Activated naive CD4-positive, alpha-beta T cell treated with anti-CD3 and anti-CD28 coated beads, Interleukin-2, amount 50 U/mL, for 24 hours (primary cell): ENCODE measurements at regions not wholly inside any gene's neighbourhood (a gene's known extent, or its start where the extent isn't known, plus 50 kb on each side); places are given as distances from the start of the nearest gene placed in this dataset.
"Not testable (repeated sequence)": the region's sequence is repeated elsewhere in the genome, so short reads cannot be mapped to it uniquely, and the experiment has no call there.

Source experiments
- H3K27ac Mint-ChIP-seq: one replicate; pipeline ENCODE4 v1.8.0; 2021; ENCODE audit warnings: mild to moderate bottlenecking, mixed read lengths
- H3K27me3 Mint-ChIP-seq: one replicate; pipeline ENCODE4 v1.8.0; 2021; ENCODE audit warnings: mixed read lengths
- H3K36me3 Mint-ChIP-seq: one replicate; pipeline ENCODE4 v1.8.0; 2021; ENCODE audit warnings: mixed read lengths
- H3K4me1 Mint-ChIP-seq: one replicate; pipeline ENCODE4 v1.8.0; 2021; ENCODE audit warnings: mixed read lengths
- H3K4me3 Mint-ChIP-seq: one replicate; pipeline ENCODE4 v1.8.0; 2021; ENCODE audit warnings: mild to moderate bottlenecking, mixed read lengths
- H3K9me3 Mint-ChIP-seq: one replicate; pipeline ENCODE4 v1.8.0; 2021; ENCODE audit warnings: mixed read lengths

DNA sequence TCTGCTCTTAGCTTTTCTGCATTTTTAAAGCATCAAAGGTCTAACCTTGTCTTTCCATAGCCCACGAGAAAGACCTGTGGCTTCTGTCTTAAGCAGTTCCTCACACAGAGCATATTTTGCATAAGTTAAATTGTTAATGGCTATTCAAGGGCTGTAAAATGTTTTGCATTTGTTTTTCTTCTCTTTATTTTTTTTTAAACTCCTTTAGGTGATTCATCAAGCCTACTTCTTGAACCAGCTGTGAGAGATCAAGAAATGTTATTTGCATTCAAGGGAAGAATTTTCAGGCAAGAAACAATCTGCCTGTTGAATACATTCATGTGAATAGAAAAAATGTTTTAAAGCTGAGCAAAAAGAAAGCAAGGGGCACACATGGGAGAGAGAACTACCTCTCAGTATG lies 423.8 kb upstream of the FRG1 start:
- H3K4me1 Mint-ChIP-seq = no peaks in the 10 kb centered on the region
- H3K27me3 Mint-ChIP-seq = no peaks in the 10 kb centered on the region
- H3K27ac Mint-ChIP-seq = no peak overlapping the region
- no peaks in the 10 kb centered on the region for H3K36me3 Mint-ChIP-seq
- H3K4me3 Mint-ChIP-seq = no peak overlapping the region
- H3K9me3 Mint-ChIP-seq = peaks cover 3% of the 10 kb centered on the region

DNA sequence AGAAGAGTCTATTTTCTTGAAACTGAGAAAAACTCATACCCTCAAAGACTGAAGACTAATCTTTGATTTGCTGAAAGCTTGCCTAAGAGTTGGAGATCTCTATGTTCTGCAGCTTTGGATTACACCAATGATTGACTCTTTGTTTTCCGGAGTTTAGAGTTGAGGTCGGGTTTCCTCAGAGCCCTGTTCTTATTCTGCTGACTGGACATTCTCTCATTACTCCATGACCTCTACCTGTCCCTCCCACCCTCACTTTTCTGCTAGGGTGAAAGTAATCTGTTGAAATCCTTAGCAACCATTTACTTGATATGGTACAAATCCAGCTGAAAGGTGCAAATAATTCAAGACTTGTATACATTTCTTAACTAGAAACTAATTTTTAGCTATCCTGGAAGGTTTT lies 421.5 kb upstream of the FRG1 start:
- Mint-ChIP-seq H3K4me3 (no peak overlapping the region), H3K4me1 (no peaks in the 10 kb centered on the region), H3K36me3 (no peaks in the 10 kb centered on the region), H3K27me3 (no peaks in the 10 kb centered on the region), H3K27ac (no peak overlapping the region), H3K9me3 (no peaks in the 10 kb centered on the region)

DNA sequence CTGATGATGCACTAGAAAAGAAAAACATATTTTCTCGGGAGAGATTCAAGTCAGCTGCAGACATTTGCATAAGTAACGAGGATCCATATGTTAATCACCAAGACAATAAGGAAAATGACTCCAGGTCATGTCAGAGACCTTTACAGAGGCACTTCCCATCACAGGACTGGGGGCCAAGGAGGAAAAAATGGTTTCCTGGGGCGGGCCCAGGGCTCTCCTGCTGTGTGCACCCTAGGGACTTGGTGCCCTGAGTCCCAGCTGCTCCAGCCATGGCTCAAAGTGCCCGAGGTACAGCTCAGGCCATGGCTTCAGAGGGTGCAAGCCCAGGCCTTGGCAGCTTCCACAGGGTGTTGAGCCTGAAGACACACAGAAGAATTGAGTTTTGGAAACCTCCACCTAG lies 415.4 kb upstream of the FRG1 start:
- Mint-ChIP-seq H3K27me3 (no peaks in the 10 kb centered on the region), H3K4me3 (no peak overlapping the region), H3K9me3 (peaks cover 22% of the 10 kb centered on the region), H3K4me1 (no peaks in the 10 kb centered on the region), H3K36me3 (no peaks in the 10 kb centered on the region), H3K27ac (no peak overlapping the region)

DNA sequence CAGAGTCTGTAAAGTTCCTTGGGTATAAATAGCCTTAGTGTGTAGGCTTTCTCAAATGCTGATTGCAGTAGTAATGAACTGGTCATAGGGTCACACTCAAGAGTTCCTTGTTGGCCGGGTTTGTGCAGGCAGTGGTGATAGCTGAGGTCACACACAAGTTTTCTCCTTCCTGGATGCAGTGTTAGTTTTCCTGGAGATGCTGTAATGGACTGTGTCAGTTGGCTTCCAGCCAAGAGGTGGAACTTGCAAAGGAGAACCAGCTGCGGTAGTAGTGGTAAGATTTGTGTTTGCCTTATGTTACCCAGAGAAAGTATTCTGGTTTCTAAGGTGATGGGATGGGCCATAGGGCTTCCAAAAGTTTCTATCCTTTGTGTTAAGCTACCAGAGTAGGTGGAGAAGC lies 409.8 kb upstream of the FRG1 start:
- H3K9me3 Mint-ChIP-seq = peaks cover 15% of the 10 kb centered on the region
- H3K36me3 Mint-ChIP-seq = no peaks in the 10 kb centered on the region
- H3K4me3 Mint-ChIP-seq = no peak overlapping the region
- no peaks in the 10 kb centered on the region for H3K4me1 Mint-ChIP-seq
- no peak overlapping the region for H3K27ac Mint-ChIP-seq
- no peaks in the 10 kb centered on the region for H3K27me3 Mint-ChIP-seq

DNA sequence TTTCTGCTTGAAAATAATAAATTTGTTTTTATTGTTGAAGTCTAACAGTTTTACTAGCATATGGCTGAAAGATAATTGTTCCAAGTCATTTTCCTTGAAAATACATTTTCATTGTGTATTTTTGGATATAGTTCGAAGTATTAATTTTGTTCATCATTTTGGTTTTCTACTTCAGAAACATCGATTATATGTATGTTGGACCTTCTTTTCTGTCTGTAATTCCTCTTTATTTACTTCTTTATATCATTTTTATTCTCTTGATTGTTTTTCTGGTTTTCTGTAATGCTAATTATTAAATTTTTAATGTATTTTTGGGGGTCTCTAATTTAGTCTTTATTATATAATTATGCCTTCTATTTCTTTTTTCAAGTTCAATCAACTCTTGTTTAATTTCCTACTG lies 407.1 kb upstream of the FRG1 start:
- Mint-ChIP-seq H3K4me3 (no peak overlapping the region), H3K27ac (no peak overlapping the region), H3K27me3 (no peaks in the 10 kb centered on the region), H3K9me3 (peaks cover 13% of the 10 kb centered on the region), H3K4me1 (no peaks in the 10 kb centered on the region), H3K36me3 (no peaks in the 10 kb centered on the region)

DNA sequence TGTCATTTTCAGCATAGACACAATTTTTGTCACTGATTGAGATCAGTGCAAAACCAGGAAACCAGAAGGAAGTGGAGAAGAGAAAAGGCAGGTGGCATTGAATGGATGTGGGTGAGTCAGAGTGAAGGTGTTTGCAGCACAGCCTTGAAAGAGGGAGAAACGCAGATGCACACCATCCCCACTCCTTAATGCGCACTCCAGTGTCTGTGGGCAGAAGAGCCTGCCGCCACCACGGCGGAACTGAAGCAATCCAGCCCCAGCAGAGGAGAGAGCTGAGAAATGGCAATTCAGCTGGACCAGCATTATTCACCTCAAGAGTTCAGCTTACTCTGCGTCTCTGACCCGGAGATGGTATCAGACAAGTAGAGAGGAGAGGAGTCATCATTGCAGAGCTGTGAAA lies 393.1 kb upstream of the FRG1 start:
- Mint-ChIP-seq H3K27me3 (no peaks in the 10 kb centered on the region), H3K4me3 (no peak overlapping the region), H3K36me3 (no peaks in the 10 kb centered on the region), H3K9me3 (no peaks in the 10 kb centered on the region), H3K27ac (no peak overlapping the region), H3K4me1 (no peaks in the 10 kb centered on the region)

DNA sequence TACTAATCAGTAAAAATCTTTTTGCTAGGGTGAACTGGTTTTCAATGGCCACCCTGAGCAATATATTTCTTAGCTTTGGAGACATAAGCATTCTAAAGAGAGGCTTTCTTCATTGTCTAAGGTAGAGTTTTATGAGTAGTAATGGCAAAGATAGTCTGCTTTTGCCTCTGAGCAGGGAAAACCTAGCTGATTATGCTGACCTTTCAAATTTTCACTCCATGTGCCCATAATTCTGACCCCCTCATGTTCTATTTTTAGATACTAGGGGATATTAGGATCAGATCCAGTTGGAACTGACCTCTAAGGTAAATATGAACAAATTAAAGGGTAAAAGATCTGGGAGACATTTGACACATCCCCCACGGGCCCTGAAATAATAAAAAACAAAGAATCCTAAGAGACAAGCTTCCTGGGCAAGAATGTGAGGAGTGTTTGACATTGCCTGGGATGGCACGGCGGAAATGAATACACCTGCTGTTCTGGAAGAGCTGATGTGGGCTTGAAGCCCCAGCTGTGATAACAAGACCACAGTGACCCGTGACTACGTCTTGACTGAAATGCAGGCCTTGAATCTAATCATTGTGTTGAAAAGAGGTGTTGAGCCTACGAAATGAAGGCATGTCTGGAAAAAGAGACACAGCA lies 392.1 kb upstream of the FRG1 start:
- Mint-ChIP-seq H3K4me3 (no peak overlapping the region), H3K36me3 (no peaks in the 10 kb centered on the region), H3K27me3 (no peaks in the 10 kb centered on the region), H3K4me1 (no peaks in the 10 kb centered on the region), H3K9me3 (no peaks in the 10 kb centered on the region), H3K27ac (no peak overlapping the region)

DNA sequence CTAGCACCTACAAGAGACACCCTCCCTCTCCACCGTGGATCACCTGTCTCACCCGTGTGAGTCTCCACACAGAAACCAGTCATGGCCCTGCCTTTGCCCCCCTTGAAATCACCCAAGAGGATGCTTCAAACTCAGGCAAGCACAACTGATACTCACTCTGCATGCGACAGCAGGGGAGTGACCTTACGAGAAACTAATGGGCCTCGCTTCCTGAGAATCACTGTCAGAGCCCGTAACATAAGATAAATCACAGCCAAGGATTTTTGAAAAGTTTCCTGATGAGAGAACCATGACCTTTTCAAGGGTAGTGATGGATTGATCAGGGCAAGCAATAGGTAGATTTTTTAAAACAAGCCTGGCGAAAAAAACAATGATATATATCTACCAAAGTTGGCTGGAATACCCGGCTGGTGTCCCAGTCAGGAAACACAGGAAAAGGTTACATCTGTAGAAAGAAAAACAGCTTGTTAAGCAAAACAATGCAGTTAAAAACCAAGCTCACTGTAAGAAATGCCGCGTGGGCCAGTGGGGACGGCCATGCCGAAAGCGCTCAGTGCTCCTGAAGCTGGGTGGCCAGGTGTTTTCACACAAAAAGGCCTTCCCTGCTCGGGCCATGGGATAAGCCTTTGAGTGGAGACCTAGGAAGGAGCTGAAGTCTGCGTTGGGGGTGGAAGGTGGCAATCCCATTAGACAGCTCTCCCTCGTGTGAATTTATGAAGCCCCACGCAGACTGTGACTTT lies 388.6 kb upstream of the FRG1 start:
- not testable (repeated sequence) for H3K9me3 Mint-ChIP-seq, H3K27me3 Mint-ChIP-seq, H3K4me3 Mint-ChIP-seq, H3K4me1 Mint-ChIP-seq, H3K36me3 Mint-ChIP-seq, H3K27ac Mint-ChIP-seq

DNA sequence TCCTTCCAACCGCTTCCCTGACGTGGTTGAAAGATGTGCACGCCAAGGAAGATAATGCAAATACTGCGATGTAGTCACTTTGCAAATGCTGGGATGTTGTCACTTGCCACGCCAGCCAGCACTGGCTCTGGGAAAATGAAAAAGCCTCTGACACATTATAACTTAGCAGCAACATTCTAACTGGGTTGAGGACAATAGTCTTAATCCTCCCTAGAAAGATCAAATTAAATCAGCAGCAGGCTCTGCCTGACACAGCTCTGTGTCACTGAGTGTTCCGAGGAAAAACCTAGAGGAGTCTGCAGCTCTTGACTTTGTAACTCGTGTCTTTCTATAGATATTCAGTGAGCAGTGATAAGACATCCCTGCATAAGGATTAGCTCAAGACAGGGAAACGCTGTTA lies 380.1 kb upstream of the FRG1 start:
- H3K4me1 Mint-ChIP-seq, H3K27me3 Mint-ChIP-seq, H3K27ac Mint-ChIP-seq: not testable (repeated sequence)

DNA sequence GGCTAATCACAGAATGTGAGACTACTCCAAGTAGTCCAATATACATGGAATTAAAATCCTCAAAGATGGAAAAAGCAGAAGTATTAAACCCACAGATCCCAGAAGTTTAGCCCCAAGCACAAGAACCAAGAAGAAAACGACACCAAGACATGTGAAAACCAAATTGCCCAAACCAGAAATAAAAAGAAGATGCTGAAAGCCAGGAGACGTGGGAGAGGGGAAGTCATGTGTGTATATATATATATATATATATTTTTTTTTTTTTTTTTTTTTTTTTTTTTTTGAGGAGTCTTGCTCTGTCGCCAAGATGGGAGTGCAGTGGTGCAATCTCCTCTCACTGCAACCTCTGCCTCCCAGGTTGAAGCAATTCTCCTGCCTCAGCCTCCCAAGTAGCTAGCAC lies 376.9 kb upstream of the FRG1 start:
- H3K27me3 Mint-ChIP-seq, H3K9me3 Mint-ChIP-seq, H3K36me3 Mint-ChIP-seq, H3K4me3 Mint-ChIP-seq, H3K4me1 Mint-ChIP-seq, H3K27ac Mint-ChIP-seq: not testable (repeated sequence)

More for the DNA sequence above, 380.1 kb upstream of the FRG1 start:
- not testable (repeated sequence) for H3K4me3 Mint-ChIP-seq, H3K9me3 Mint-ChIP-seq, H3K36me3 Mint-ChIP-seq

DNA sequence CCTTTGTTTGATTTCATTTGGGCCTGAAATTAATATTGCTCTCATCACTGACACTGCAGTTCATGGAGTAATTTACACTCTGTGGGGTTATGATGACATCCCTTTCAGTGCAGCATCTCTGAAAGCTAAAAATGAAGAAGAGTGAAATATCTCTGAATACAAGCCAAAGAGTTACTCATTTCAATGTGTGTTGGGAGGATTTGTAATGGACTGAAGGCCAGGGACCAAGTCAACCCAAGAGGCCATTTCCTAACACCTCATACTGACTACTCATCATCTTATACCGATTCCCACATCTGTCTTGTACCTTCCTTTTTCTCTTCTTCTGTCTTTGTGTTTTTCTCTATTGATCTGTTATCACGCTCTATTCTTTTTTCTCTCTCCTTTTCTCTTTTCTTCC lies 374.4 kb upstream of the FRG1 start:
- not testable (repeated sequence) for H3K4me3 Mint-ChIP-seq, H3K36me3 Mint-ChIP-seq, H3K9me3 Mint-ChIP-seq, H3K27ac Mint-ChIP-seq, H3K27me3 Mint-ChIP-seq, H3K4me1 Mint-ChIP-seq

DNA sequence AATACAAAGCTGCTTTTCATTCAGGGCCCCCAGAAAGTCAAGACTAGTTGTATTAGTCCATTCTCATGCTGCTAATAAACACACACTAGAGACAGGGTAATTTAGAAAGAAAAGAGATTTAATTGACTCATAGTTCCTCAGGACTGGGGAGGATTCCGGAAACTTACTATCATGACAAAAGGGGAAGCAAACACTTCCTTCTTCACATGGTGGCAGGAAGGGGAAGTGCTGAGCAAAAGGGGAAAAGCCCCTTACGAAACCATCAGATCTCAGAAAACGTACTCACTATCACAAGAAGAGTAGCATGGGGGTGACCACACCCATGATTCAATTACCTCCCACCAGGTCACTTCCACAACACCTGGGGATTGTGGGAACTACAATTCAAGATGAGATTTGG lies 373.8 kb upstream of the FRG1 start:
- not testable (repeated sequence) for H3K27ac Mint-ChIP-seq, H3K36me3 Mint-ChIP-seq, H3K4me3 Mint-ChIP-seq, H3K4me1 Mint-ChIP-seq, H3K27me3 Mint-ChIP-seq, H3K9me3 Mint-ChIP-seq

DNA sequence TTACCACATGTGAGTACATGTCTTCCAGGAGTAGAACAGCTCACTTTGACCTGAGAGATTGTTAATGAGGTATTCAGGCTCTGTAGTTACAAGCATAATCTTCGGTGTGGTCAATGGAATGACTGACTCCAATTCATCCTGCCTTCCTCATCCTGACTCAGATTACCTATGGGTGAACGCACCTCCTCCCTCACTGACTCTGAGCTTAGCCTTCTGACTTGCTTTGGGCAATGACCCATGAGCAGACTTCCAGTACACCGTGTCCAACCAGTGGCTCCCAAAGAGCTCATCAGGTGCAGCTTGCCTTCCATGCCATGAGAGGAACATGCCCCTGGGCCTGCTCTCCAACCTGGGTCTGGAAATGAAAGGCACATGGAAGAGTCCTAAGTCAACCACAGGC lies 361.0 kb upstream of the FRG1 start:
- not testable (repeated sequence) for H3K27ac Mint-ChIP-seq, H3K9me3 Mint-ChIP-seq, H3K27me3 Mint-ChIP-seq, H3K4me1 Mint-ChIP-seq, H3K36me3 Mint-ChIP-seq, H3K4me3 Mint-ChIP-seq

DNA sequence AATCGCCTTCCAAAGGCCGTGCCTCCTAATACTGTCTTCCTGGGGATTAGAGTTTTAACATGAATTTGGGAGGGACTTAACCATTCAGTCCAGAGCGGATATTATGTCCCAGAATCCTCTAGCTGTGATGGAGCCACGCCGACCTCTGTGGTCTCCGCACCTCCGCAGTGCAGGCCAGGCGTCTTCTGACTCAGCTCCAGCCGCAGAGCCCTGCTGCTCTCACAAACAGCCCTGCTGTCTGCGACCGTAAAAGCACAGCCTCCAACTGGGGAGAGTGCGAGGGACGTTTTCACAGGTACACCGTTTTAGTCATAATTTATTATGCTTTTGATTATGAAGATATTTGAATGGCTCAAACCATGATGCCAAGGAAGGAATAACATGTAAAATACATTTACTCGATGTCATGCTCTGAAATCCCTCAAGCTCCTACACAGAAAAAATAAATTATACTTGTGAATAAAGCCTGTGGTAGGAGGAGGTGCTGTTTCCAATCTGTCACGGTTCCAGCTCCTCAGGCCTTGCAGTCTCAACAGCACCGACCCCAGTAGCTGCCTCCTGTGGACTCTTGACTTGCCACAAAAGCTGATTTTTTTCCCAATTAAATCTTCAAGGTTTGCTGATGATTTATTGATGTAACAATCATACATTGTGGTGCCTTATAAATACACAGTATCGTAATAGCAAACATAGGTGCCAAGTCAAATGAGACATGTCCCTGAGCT lies 353.6 kb upstream of the FRG1 start:
- not testable (repeated sequence) for H3K36me3 Mint-ChIP-seq, H3K4me3 Mint-ChIP-seq, H3K27ac Mint-ChIP-seq

DNA sequence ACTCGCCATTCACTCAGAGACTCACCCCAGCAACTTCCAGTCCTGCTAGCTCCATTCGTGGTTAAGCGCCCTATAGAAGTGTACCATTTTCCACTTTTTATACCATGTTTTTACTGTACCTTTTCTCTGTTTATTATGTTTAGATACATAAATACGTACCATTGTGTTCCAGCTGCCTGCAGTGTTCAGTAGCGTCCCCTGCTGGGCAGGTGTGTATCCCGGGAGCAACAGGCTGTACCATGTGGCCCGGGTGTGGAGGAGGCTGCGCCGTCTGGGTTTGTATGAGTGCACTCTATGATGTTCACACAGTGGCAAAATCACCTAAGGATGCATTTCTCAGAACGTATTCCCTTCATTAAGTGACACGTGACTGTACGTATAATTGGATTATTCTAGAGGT lies 351.5 kb upstream of the FRG1 start:
- H3K4me3 Mint-ChIP-seq, H3K36me3 Mint-ChIP-seq, H3K9me3 Mint-ChIP-seq, H3K27me3 Mint-ChIP-seq, H3K27ac Mint-ChIP-seq, H3K4me1 Mint-ChIP-seq: not testable (repeated sequence)

More for the DNA sequence above, 353.6 kb upstream of the FRG1 start:
- not testable (repeated sequence) for H3K4me1 Mint-ChIP-seq, H3K9me3 Mint-ChIP-seq, H3K27me3 Mint-ChIP-seq

DNA sequence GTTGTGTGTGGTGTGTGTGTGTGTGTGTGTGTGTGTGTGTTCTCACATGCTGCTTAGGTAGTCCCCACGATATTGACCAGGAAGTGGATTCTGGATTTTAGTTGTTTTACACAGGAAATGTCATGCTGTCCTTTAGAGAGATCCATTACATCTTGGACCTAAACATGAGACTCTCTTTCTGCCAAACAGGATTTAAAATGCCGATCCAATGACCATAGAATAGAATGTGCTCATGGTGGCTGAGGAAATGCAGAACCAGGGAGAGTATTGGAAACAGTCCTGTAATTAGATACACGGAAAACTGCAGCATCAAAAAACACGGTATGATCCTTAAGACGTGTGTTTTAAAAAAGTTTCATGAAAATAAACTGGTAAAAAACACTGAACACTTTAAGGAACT lies 347.8 kb upstream of the FRG1 start:
- Mint-ChIP-seq H3K27ac (no peak overlapping the region), H3K9me3 (no peaks in the 10 kb centered on the region), H3K36me3 (no peaks in the 10 kb centered on the region), H3K4me1 (no peaks in the 10 kb centered on the region), H3K4me3 (no peak overlapping the region), H3K27me3 (no peaks in the 10 kb centered on the region)

DNA sequence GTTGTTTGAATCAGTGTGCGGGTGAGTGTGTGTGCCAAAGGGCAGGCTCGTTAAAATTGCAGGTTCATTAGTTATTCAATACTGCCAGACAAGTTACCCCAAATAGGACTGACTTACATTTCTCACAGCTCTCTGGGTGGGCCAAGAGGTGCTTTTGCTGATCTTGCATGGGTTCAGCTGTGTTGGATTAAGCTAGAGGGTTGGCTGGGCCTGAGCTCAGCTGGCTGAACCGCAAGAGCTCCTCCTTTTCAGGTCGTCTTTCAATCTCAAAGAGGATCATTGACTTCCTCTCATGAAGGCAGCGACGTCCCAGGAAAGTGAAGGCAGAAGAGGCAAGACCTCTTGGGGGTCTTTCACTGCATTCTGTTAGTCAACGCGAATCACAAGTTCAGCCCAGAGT lies 343.3 kb upstream of the FRG1 start:
- Mint-ChIP-seq H3K4me3 (no peak overlapping the region), H3K27ac (no peak overlapping the region), H3K4me1 (no peaks in the 10 kb centered on the region), H3K9me3 (no peaks in the 10 kb centered on the region), H3K27me3 (no peaks in the 10 kb centered on the region), H3K36me3 (no peaks in the 10 kb centered on the region)
